ENCODE measurements at regions not wholly inside any gene's neighbourhood (a gene's known extent, or its start where the extent isn't known, plus 50 kb on each side); places are given as distances from the start of the nearest gene placed in this dataset.

- TF ChIP-seq, protein P1, sequence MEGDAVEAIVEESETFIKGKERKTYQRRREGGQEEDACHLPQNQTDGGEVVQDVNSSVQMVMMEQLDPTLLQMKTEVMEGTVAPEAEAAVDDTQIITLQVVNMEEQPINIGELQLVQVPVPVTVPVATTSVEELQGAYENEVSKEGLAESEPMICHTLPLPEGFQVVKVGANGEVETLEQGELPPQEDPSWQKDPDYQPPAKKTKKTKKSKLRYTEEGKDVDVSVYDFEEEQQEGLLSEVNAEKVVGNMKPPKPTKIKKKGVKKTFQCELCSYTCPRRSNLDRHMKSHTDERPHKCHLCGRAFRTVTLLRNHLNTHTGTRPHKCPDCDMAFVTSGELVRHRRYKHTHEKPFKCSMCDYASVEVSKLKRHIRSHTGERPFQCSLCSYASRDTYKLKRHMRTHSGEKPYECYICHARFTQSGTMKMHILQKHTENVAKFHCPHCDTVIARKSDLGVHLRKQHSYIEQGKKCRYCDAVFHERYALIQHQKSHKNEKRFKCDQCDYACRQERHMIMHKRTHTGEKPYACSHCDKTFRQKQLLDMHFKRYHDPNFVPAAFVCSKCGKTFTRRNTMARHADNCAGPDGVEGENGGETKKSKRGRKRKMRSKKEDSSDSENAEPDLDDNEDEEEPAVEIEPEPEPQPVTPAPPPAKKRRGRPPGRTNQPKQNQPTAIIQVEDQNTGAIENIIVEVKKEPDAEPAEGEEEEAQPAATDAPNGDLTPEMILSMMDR (conservative IDR thresholded peaks at IDR 0.05; ENCODE audit: low read length) = no peak
- no peak for TF ChIP-seq EZH2phosphoT487 (IDR thresholded peaks at IDR 0.05; ENCODE audit: borderline replicate concordance, low read depth, low read length)
Observed at GRCh38 chr5:82699737-82700136, 377.5 kb downstream of the TMEM167A start.
